ENCODE measurements at regions not wholly inside any gene's neighbourhood (a gene's known extent, or its start where the extent isn't known, plus 50 kb on each side); places are given as distances from the start of the nearest gene placed in this dataset.

DNA sequence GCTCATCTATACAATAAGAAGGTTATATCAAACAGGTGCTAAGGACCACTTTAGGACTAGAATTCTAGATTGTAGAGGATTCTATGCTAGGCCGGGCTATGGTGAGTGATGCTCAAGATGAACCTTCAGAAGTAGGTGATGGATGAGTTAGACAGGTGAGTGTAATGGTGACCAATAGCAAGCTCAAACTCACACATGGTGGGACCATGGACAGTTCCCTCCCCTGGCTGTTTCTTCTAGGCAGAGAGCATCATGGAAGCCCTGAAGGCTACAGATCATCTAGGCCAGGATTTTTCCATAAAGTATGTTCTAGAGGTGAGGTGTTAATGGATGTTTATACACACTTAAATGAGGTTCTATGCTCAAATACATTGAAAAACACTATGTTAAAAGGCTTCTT lies 162.2 kb upstream of the WDR11 start (continued):
- TF ChIP-seq, protein P1, sequence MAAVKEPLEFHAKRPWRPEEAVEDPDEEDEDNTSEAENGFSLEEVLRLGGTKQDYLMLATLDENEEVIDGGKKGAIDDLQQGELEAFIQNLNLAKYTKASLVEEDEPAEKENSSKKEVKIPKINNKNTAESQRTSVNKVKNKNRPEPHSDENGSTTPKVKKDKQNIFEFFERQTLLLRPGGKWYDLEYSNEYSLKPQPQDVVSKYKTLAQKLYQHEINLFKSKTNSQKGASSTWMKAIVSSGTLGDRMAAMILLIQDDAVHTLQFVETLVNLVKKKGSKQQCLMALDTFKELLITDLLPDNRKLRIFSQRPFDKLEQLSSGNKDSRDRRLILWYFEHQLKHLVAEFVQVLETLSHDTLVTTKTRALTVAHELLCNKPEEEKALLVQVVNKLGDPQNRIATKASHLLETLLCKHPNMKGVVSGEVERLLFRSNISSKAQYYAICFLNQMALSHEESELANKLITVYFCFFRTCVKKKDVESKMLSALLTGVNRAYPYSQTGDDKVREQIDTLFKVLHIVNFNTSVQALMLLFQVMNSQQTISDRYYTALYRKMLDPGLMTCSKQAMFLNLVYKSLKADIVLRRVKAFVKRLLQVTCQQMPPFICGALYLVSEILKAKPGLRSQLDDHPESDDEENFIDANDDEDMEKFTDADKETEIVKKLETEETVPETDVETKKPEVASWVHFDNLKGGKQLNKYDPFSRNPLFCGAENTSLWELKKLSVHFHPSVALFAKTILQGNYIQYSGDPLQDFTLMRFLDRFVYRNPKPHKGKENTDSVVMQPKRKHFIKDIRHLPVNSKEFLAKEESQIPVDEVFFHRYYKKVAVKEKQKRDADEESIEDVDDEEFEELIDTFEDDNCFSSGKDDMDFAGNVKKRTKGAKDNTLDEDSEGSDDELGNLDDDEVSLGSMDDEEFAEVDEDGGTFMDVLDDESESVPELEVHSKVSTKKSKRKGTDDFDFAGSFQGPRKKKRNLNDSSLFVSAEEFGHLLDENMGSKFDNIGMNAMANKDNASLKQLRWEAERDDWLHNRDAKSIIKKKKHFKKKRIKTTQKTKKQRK (IDR thresholded peaks at IDR 0.05; ENCODE audit: borderline replicate concordance, low read depth, low read length): no peak
- TF ChIP-seq CHD4 (IDR thresholded peaks at IDR 0.05; ENCODE audit: insufficient read depth, insufficient replicate concordance, low read depth, low read length, poor library complexity, severe bottlenecking): no peak
- TF ChIP-seq ZNF121 (CRISPR knock-in tag; conservative IDR thresholded peaks at IDR 0.05): no peak

- H4K20me1 ChIP-seq (replicated peaks; ENCODE audit: control insufficient read depth, insufficient read depth, low read length): no peaks in the 10 kb centered on the region
- 0% methylated on average over 2 of the region's 2 CpGs for WGBS (ENCODE audit: insufficient coverage, low coverage, missing lambda C conversion rate)
- in situ Hi-C loops (cut with MboI): no loop called here
- ChIA-PET POLR2A (no interaction called here), CTCF (ENCODE audit: low intra/inter-chr PET ratio) (no interaction called here)
- H3K9ac ChIP-seq (ENCODE audit: insufficient read depth in 1 of 2, low read depth in 2 of 2, low read length in 2 of 2): no peak overlapping the region
- no peak overlapping the region for H3K4me3 ChIP-seq
- FAIRE-seq (no peak), DNase-seq (ENCODE audit: extremely low read depth in 1 of 4, low spot score in 3 of 4) (no peak), ATAC-seq (no peak)
- H3K36me3 ChIP-seq (ENCODE audit: control insufficient read depth, insufficient read depth, low read length): no peaks in the 10 kb centered on the region
- no peaks in the 10 kb centered on the region for H3K4me1 ChIP-seq (replicated peaks in 1 of 2; ENCODE audit: control insufficient read depth in 2 of 2, insufficient read depth in 2 of 2, low read length in 2 of 2)
- H3K79me2 ChIP-seq (ENCODE audit: control insufficient read depth, insufficient read depth, low read length): no peaks in the 10 kb centered on the region
- H3K27me3 ChIP-seq (ENCODE audit: control insufficient read depth in 2 of 2, insufficient read depth in 2 of 2, low read length in 2 of 2): no peaks in the 10 kb centered on the region
- no peaks in the 10 kb centered on the region for H3K9me3 ChIP-seq (replicated peaks; ENCODE audit: control insufficient read depth, insufficient read depth, low read depth, low read length)
- H3K27ac ChIP-seq (ENCODE audit: extremely low read depth, low read depth, low read length): no peak overlapping the region
- H3K4me2 ChIP-seq (ENCODE audit: insufficient read depth, low read length): no peak overlapping the region
- intact Hi-C loops (cut with micrococcal nuclease): no loop called here
- no TSS peak for BruUV-seq (replicated peaks)
- no peak overlapping the region for H2AFZ ChIP-seq (ENCODE audit: low read depth, low read length)
- no peaks in the 10 kb centered on the region for H3K9me1 ChIP-seq (ENCODE audit: control insufficient read depth, insufficient read depth, low read length)
- no peak for TF ChIP-seq TAF7 (tag; IDR thresholded peaks at IDR 0.05)
- TF ChIP-seq, protein P2, sequence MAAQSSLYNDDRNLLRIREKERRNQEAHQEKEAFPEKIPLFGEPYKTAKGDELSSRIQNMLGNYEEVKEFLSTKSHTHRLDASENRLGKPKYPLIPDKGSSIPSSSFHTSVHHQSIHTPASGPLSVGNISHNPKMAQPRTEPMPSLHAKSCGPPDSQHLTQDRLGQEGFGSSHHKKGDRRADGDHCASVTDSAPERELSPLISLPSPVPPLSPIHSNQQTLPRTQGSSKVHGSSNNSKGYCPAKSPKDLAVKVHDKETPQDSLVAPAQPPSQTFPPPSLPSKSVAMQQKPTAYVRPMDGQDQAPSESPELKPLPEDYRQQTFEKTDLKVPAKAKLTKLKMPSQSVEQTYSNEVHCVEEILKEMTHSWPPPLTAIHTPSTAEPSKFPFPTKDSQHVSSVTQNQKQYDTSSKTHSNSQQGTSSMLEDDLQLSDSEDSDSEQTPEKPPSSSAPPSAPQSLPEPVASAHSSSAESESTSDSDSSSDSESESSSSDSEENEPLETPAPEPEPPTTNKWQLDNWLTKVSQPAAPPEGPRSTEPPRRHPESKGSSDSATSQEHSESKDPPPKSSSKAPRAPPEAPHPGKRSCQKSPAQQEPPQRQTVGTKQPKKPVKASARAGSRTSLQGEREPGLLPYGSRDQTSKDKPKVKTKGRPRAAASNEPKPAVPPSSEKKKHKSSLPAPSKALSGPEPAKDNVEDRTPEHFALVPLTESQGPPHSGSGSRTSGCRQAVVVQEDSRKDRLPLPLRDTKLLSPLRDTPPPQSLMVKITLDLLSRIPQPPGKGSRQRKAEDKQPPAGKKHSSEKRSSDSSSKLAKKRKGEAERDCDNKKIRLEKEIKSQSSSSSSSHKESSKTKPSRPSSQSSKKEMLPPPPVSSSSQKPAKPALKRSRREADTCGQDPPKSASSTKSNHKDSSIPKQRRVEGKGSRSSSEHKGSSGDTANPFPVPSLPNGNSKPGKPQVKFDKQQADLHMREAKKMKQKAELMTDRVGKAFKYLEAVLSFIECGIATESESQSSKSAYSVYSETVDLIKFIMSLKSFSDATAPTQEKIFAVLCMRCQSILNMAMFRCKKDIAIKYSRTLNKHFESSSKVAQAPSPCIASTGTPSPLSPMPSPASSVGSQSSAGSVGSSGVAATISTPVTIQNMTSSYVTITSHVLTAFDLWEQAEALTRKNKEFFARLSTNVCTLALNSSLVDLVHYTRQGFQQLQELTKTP (IDR thresholded peaks at IDR 0.05; ENCODE audit: low read depth in 1 of 2, partially characterized antibody in 2 of 2): no peak
- TF ChIP-seq, protein P3, sequence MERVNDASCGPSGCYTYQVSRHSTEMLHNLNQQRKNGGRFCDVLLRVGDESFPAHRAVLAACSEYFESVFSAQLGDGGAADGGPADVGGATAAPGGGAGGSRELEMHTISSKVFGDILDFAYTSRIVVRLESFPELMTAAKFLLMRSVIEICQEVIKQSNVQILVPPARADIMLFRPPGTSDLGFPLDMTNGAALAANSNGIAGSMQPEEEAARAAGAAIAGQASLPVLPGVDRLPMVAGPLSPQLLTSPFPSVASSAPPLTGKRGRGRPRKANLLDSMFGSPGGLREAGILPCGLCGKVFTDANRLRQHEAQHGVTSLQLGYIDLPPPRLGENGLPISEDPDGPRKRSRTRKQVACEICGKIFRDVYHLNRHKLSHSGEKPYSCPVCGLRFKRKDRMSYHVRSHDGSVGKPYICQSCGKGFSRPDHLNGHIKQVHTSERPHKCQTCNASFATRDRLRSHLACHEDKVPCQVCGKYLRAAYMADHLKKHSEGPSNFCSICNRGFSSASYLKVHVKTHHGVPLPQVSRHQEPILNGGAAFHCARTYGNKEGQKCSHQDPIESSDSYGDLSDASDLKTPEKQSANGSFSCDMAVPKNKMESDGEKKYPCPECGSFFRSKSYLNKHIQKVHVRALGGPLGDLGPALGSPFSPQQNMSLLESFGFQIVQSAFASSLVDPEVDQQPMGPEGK (CRISPR knock-in tag; IDR thresholded peaks at IDR 0.05; ENCODE audit: borderline replicate concordance): no peak
- TF ChIP-seq ZNF77 (CRISPR knock-in tag; IDR thresholded peaks at IDR 0.05): no peak
- TF ChIP-seq NR2C1 (IDR thresholded peaks at IDR 0.05): no peak
- TF ChIP-seq NR2C1 (tag; IDR thresholded peaks at IDR 0.05): no peak
- TF ChIP-seq ZNF311 (CRISPR knock-in tag; IDR thresholded peaks at IDR 0.05): no peak
- TF ChIP-seq RBM25 (IDR thresholded peaks at IDR 0.05; ENCODE audit: low read depth, low read length, severe bottlenecking): no peak
Measured at GRCh38 chr10:120689777-120690529, 161.2 kb upstream of the WDR11 start.
